OCI-LY3 (cell line): ENCODE measurements at regions not wholly inside any gene's neighbourhood (a gene's known extent, or its start where the extent isn't known, plus 50 kb on each side); places are given as distances from the start of the nearest gene placed in this dataset.

ENCODE experiments used
- H2AFZ ChIP-seq: fragments of 200-600, 300-600 bp; shearing (Covaris generic); 2 replicates; pipeline ENCODE4 v1.6.0; 2014; ENCODE audit warnings: antibody characterized with exemption, low read depth, low read length
- H3K27ac ChIP-seq: fragments of 200-600, 300-600 bp; sonication (generic); 2 replicates; pipeline ENCODE4 v1.5.1; 2014; ENCODE audit warnings: mild to moderate bottlenecking, low read length, moderate library complexity, mixed read lengths
- H3K27me3 ChIP-seq: fragments of 200-600, 300-600 bp; sonication (generic); 2 replicates; pipeline ENCODE4 v1.6.1; 2014; ENCODE audit warnings: low read depth, low read length, mixed read lengths
- H3K36me3 ChIP-seq: fragments of 200-600, 300-600 bp; sonication (generic); replicated peaks from 2 replicates; pipeline ENCODE3; 2014; ENCODE audit warnings: low read depth, low read length, mixed read lengths
- H3K4me1 ChIP-seq: fragments of 300-600, 200-600 bp; sonication (generic); 2 replicates; pipeline ENCODE4 v1.6.1; 2014; ENCODE audit warnings: low read length, mixed read lengths
- H3K4me2 ChIP-seq: fragments of 200-600, 300-600 bp; sonication (generic); 2 replicates; pipeline ENCODE4 v1.6.1; 2014; ENCODE audit warnings: low read length, mixed read lengths
- H3K4me3 ChIP-seq: fragments of 300-600, 200-600 bp; sonication (generic); 2 replicates; pipeline ENCODE4 v1.5.1; 2014; ENCODE audit warnings: antibody characterized with exemption, mild to moderate bottlenecking, low read length, moderate library complexity
- H3K79me2 ChIP-seq: fragments of 300-600, 200-600 bp; shearing (Covaris generic); 2 replicates; pipeline ENCODE4 v1.6.1; 2014; ENCODE audit warnings: mild to moderate bottlenecking, low read length, mixed read lengths
- H3K9ac ChIP-seq: fragments of 300-600, 200-600 bp; shearing (Covaris generic); 2 replicates; pipeline ENCODE4 v1.6.0; 2014; ENCODE audit warnings: mild to moderate bottlenecking, low read length, moderate library complexity
- H3K9me3 ChIP-seq: fragments of 200-600, 300-600 bp; shearing (Covaris generic); 2 replicates; pipeline ENCODE4 v1.6.1; 2014; ENCODE audit warnings: low read length, mixed read lengths; ENCODE audit not compliant: insufficient read depth
- H4K20me1 ChIP-seq: fragments of 200-600, 300-600 bp; sonication (generic); 2 replicates; pipeline ENCODE4 v1.6.1; 2016; ENCODE audit warnings: low read length, mixed read lengths; ENCODE audit not compliant: insufficient read depth
- CTCF ChIP-seq: fragments of 200-600, 300-600 bp; sonication (generic); IDR thresholded peaks from 2 replicates; pipeline ENCODE4 v1.5.1; 2014; ENCODE audit warnings: antibody characterized with exemption, low read length, low read depth
- EZH2phosphoT487 ChIP-seq: fragments of 200-600 bp; shearing (Covaris generic); IDR thresholded peaks from 2 replicates; pipeline ENCODE4 v1.6.1; 2018; ENCODE audit warnings: antibody characterized with exemption, mixed run types, low read depth

GRCh38 chr3:176855901-176856486 lies 341.3 kb downstream of the TBL1XR1 start:
- TF ChIP-seq EZH2phosphoT487 (no peak), CTCF (no peak)

GRCh38 chr3:176855213-176855612 lies 342.1 kb downstream of the TBL1XR1 start:
- Histone ChIP-seq H3K9ac (no peak overlapping the region), H3K36me3 (no peaks in the 10 kb centered on the region), H2AFZ (no peak overlapping the region), H4K20me1 (no peaks in the 10 kb centered on the region), H3K4me1 (no peaks in the 10 kb centered on the region), H3K27me3 (no peaks in the 10 kb centered on the region), H3K27ac (no peak overlapping the region), H3K9me3 (no peaks in the 10 kb centered on the region), H3K4me3 (no peak overlapping the region), H3K79me2 (no peaks in the 10 kb centered on the region), H3K4me2 (no peak overlapping the region)
- no peak for TF ChIP-seq EZH2phosphoT487
- no peak for TF ChIP-seq CTCF

More at GRCh38 chr3:176855901-176856486, 341.3 kb downstream of the TBL1XR1 start:
- no peak overlapping the region for H2AFZ ChIP-seq
- H3K4me3 ChIP-seq, result no peak overlapping the region
- H3K9me3 ChIP-seq, result no peaks in the 10 kb centered on the region
- no peaks in the 10 kb centered on the region for H4K20me1 ChIP-seq
- no peaks in the 10 kb centered on the region for H3K36me3 ChIP-seq
- H3K4me1 ChIP-seq, result no peaks in the 10 kb centered on the region
- H3K4me2 ChIP-seq, result no peak overlapping the region
- H3K27me3 ChIP-seq, result no peaks in the 10 kb centered on the region
- no peak overlapping the region for H3K27ac ChIP-seq
- no peaks in the 10 kb centered on the region for H3K79me2 ChIP-seq
- no peak overlapping the region for H3K9ac ChIP-seq

GRCh38 chr3:176850498-176850897 lies 346.8 kb downstream of the TBL1XR1 start:
- Histone ChIP-seq H3K9ac (no peak overlapping the region), H3K79me2 (no peaks in the 10 kb centered on the region), H3K27me3 (no peaks in the 10 kb centered on the region), H3K4me1 (peaks cover 17% of the 10 kb centered on the region), H3K27ac (no peak overlapping the region), H3K36me3 (no peaks in the 10 kb centered on the region), H4K20me1 (no peaks in the 10 kb centered on the region), H3K4me3 (no peak overlapping the region), H3K9me3 (no peaks in the 10 kb centered on the region), H3K4me2 (no peak overlapping the region), H2AFZ (no peak overlapping the region)
- TF ChIP-seq CTCF (no peak), EZH2phosphoT487 (no peak)

GRCh38 chr3:176848431-176849214 lies 348.7 kb downstream of the TBL1XR1 start:
- H3K27ac ChIP-seq, result no peak overlapping the region
- H2AFZ ChIP-seq, result no peak overlapping the region; the same call in 1 of the 2 replicates
- H4K20me1 ChIP-seq, result no peaks in the 10 kb centered on the region
- H3K9me3 ChIP-seq, result no peaks in the 10 kb centered on the region
- no peak overlapping the region for H3K4me3 ChIP-seq
- no peaks in the 10 kb centered on the region for H3K36me3 ChIP-seq
- H3K9ac ChIP-seq, result no peak overlapping the region
- peak overlapping the region; percentile 49 for H3K4me2 ChIP-seq
- no peaks in the 10 kb centered on the region for H3K79me2 ChIP-seq
- no peak for TF ChIP-seq EZH2phosphoT487
- TF ChIP-seq CTCF, result no peak
- no peaks in the 10 kb centered on the region for H3K27me3 ChIP-seq
- peaks cover 17% of the 10 kb centered on the region for H3K4me1 ChIP-seq
